ENCODE measurements at regions not wholly inside any gene's neighbourhood (a gene's known extent, or its start where the extent isn't known, plus 50 kb on each side); places are given as distances from the start of the nearest gene placed in this dataset.

GRCh38 chr5:167356374-167356773 lies 935.1 kb upstream of the WWC1 start:
- 96 to 100% methylated on average over 1 of the region's 1 CpG for WGBS, 2 experiments (ENCODE audit: insufficient coverage in 1 of 2, insufficient read length in 1 of 2)
- Mint-ChIP-seq H3K4me1 (peaks cover 8% of the 10 kb centered on the region), H3K4me3 (no peak overlapping the region), H3K27ac (no peak overlapping the region), H3K27me3 (ENCODE audit: insufficient read depth) (peaks cover 2% of the 10 kb centered on the region), H3K9me3 (peaks cover 3% of the 10 kb centered on the region), H3K36me3 (ENCODE audit: low read depth) (no peaks in the 10 kb centered on the region)
- peaks cover 3% of the 10 kb centered on the region for H3K9me3 ChIP-seq (ENCODE audit: control insufficient read depth, low read length)
- H3K27me3 ChIP-seq (ENCODE audit: control insufficient read depth, insufficient read depth, low read length, poor library complexity, severe bottlenecking) = no peaks in the 10 kb centered on the region
- H3K36me3 ChIP-seq (ENCODE audit: control insufficient read depth, insufficient read depth, low read length) = no peaks in the 10 kb centered on the region
- H3K27ac ChIP-seq (ENCODE audit: low read depth, low read length) = no peak overlapping the region
- no peak overlapping the region for H3K4me3 ChIP-seq (ENCODE audit: low read length)
- no peaks in the 10 kb centered on the region for H3K4me1 ChIP-seq (ENCODE audit: control insufficient read depth, insufficient read depth, low read length)
- DNase-seq = no peak
- TF ChIP-seq CTCF (conservative IDR thresholded peaks at IDR 0.05) = no peak
- no peak overlapping the region for H3K9ac ChIP-seq (ENCODE audit: extremely low read depth, low read length, poor library complexity, severe bottlenecking)

GRCh38 chr5:167358868-167359492 lies 932.5 kb upstream of the WWC1 start:
- WGBS, 2 experiments (ENCODE audit: insufficient coverage in 1 of 2, insufficient read length in 1 of 2) = 10 to 47% methylated on average over 2 to 6 of the region's 6 CpGs
- no peak overlapping the region for H3K4me3 ChIP-seq (ENCODE audit: low read length)

GRCh38 chr5:167361795-167362194 lies 929.6 kb upstream of the WWC1 start:
- H3K27ac Mint-ChIP-seq = no peak overlapping the region
- H3K27ac ChIP-seq (ENCODE audit: low read depth, low read length) = no peak overlapping the region
- peaks cover 8% of the 10 kb centered on the region for H3K9me3 ChIP-seq (ENCODE audit: control insufficient read depth, low read length)
- no peaks in the 10 kb centered on the region for H3K27me3 ChIP-seq (ENCODE audit: control insufficient read depth, insufficient read depth, low read length, poor library complexity, severe bottlenecking)
- no peak for DNase-seq
- no peaks in the 10 kb centered on the region for H3K4me1 ChIP-seq (ENCODE audit: control insufficient read depth, insufficient read depth, low read length)
- H3K9ac ChIP-seq (ENCODE audit: extremely low read depth, low read length, poor library complexity, severe bottlenecking) = no peak overlapping the region
- no peaks in the 10 kb centered on the region for H3K27me3 Mint-ChIP-seq (ENCODE audit: insufficient read depth)
- H3K4me3 ChIP-seq (ENCODE audit: low read length) = no peak overlapping the region
- no peaks in the 10 kb centered on the region for H3K36me3 ChIP-seq (ENCODE audit: control insufficient read depth, insufficient read depth, low read length)
- 92 to 100% methylated on average over 1 of the region's 1 CpG for WGBS, 2 experiments (ENCODE audit: insufficient coverage in 1 of 2, insufficient read length in 1 of 2)
- no peak overlapping the region for H3K4me3 Mint-ChIP-seq
- H3K9me3 Mint-ChIP-seq = peaks cover 6% of the 10 kb centered on the region
- H3K36me3 Mint-ChIP-seq (ENCODE audit: low read depth) = no peaks in the 10 kb centered on the region
- no peaks in the 10 kb centered on the region for H3K4me1 Mint-ChIP-seq
- TF ChIP-seq CTCF (conservative IDR thresholded peaks at IDR 0.05) = no peak

More at GRCh38 chr5:167358868-167359492, 932.5 kb upstream of the WWC1 start:
- Mint-ChIP-seq H3K27ac (no peak overlapping the region), H3K4me1 (peaks cover 8% of the 10 kb centered on the region), H3K4me3 (no peak overlapping the region), H3K9me3 (peaks cover 3% of the 10 kb centered on the region), H3K27me3 (ENCODE audit: insufficient read depth) (peaks cover 2% of the 10 kb centered on the region), H3K36me3 (ENCODE audit: low read depth) (no peaks in the 10 kb centered on the region)
- peak; percentile 69 for DNase-seq
- H3K36me3 ChIP-seq (ENCODE audit: control insufficient read depth, insufficient read depth, low read length) = no peaks in the 10 kb centered on the region
- H3K4me1 ChIP-seq (ENCODE audit: control insufficient read depth, insufficient read depth, low read length) = no peaks in the 10 kb centered on the region
- no peak for TF ChIP-seq CTCF (conservative IDR thresholded peaks at IDR 0.05)
- no peak overlapping the region for H3K27ac ChIP-seq (ENCODE audit: low read depth, low read length)
- H3K27me3 ChIP-seq (ENCODE audit: control insufficient read depth, insufficient read depth, low read length, poor library complexity, severe bottlenecking) = no peaks in the 10 kb centered on the region
- peaks cover 3% of the 10 kb centered on the region for H3K9me3 ChIP-seq (ENCODE audit: control insufficient read depth, low read length)
- no peak overlapping the region for H3K9ac ChIP-seq (ENCODE audit: extremely low read depth, low read length, poor library complexity, severe bottlenecking)

Data from endodermal cell (in vitro differentiated cells).